ENCODE measurements at regions not wholly inside any gene's neighbourhood (a gene's known extent, or its start where the extent isn't known, plus 50 kb on each side); places are given as distances from the start of the nearest gene placed in this dataset.

GRCh38 chr11:122213171-122213570, 97.2 kb upstream of the BLID start:
- no CpG with 5 or more reads among the region's 12 CpGs for WGBS (ENCODE audit: extremely low coverage, insufficient coverage, low lambda C conversion rate)

GRCh38 chr11:122210367-122210997, 94.5 kb upstream of the BLID start:
- no peak for DNase-seq
- Histone ChIP-seq H4K8ac (ENCODE audit: low read depth, low read length) (no peak overlapping the region), H2BK5ac (ENCODE audit: low read length) (no peak overlapping the region), H2BK120ac (ENCODE audit: low read depth, low read length) (no peak overlapping the region), H3K9ac (ENCODE audit: low read length) (no peak overlapping the region), H3K4me3 (ENCODE audit: low read length) (no peak overlapping the region), H4K5ac (ENCODE audit: low read length) (no peak overlapping the region), H3K79me1 (ENCODE audit: low read length) (no peaks in the 10 kb centered on the region), H3K27ac (ENCODE audit: low read depth, low read length) (no peak overlapping the region), H3K4me2 (ENCODE audit: low read length) (no peak overlapping the region), H3K36me3 (ENCODE audit: control insufficient read depth, insufficient read depth, low read length) (no peaks in the 10 kb centered on the region), H3K79me2 (ENCODE audit: control insufficient read depth, insufficient read depth, low read length) (no peaks in the 10 kb centered on the region), H3K56ac (ENCODE audit: low read length) (no peak overlapping the region), H3K4ac (ENCODE audit: low read depth, low read length) (no peak overlapping the region), H2AK5ac (ENCODE audit: low read length) (no peak overlapping the region), H3K23ac (ENCODE audit: low read length) (no peak overlapping the region), H3K18ac (ENCODE audit: low read length) (no peak overlapping the region), H3K27me3 (ENCODE audit: insufficient read depth, low read length, poor library complexity) (no peaks in the 10 kb centered on the region), H2BK15ac (replicated peaks; ENCODE audit: low read depth) (no peak overlapping the region), H3K4me1 (ENCODE audit: control insufficient read depth, low read depth, low read length) (no peaks in the 10 kb centered on the region)
- WGBS (ENCODE audit: extremely low coverage, insufficient coverage, low lambda C conversion rate): no CpG with 5 or more reads among the region's 2 CpGs

More at GRCh38 chr11:122213171-122213570, 97.2 kb upstream of the BLID start:
- Histone ChIP-seq H3K4me3 (ENCODE audit: low read length) (no peak overlapping the region), H3K79me1 (ENCODE audit: low read length) (no peaks in the 10 kb centered on the region), H3K4me1 (ENCODE audit: control insufficient read depth, low read depth, low read length) (no peaks in the 10 kb centered on the region), H3K18ac (ENCODE audit: low read length) (no peak overlapping the region), H2AK5ac (ENCODE audit: low read length) (no peak overlapping the region), H4K8ac (ENCODE audit: low read depth, low read length) (no peak overlapping the region), H3K56ac (ENCODE audit: low read length) (no peak overlapping the region), H4K5ac (ENCODE audit: low read length) (no peak overlapping the region), H3K79me2 (ENCODE audit: control insufficient read depth, insufficient read depth, low read length) (no peaks in the 10 kb centered on the region), H2BK120ac (ENCODE audit: low read depth, low read length) (no peak overlapping the region), H3K9ac (ENCODE audit: low read length) (no peak overlapping the region), H3K27ac (ENCODE audit: low read depth, low read length) (no peak overlapping the region), H2BK15ac (replicated peaks; ENCODE audit: low read depth) (no peak overlapping the region), H3K4ac (ENCODE audit: low read depth, low read length) (no peak overlapping the region), H3K36me3 (ENCODE audit: control insufficient read depth, insufficient read depth, low read length) (no peaks in the 10 kb centered on the region), H3K27me3 (ENCODE audit: insufficient read depth, low read length, poor library complexity) (no peaks in the 10 kb centered on the region), H2BK5ac (ENCODE audit: low read length) (no peak overlapping the region), H3K23ac (ENCODE audit: low read length) (no peak overlapping the region), H3K4me2 (ENCODE audit: low read length) (no peak overlapping the region)
- DNase-seq: no peak

GRCh38 chr11:122209619-122210366, 93.8 kb upstream of the BLID start:
- no peaks in the 10 kb centered on the region for H3K27me3 ChIP-seq (ENCODE audit: insufficient read depth, low read length, poor library complexity)
- H4K8ac ChIP-seq (ENCODE audit: low read depth, low read length): no peak overlapping the region
- H2BK15ac ChIP-seq (replicated peaks; ENCODE audit: low read depth): no peak overlapping the region
- H3K4me3 ChIP-seq (ENCODE audit: low read length): no peak overlapping the region
- H2AK5ac ChIP-seq (ENCODE audit: low read length): no peak overlapping the region
- H3K27ac ChIP-seq (ENCODE audit: low read depth, low read length): no peak overlapping the region
- no peak overlapping the region for H4K5ac ChIP-seq (ENCODE audit: low read length)
- H3K23ac ChIP-seq (ENCODE audit: low read length): no peak overlapping the region
- no peak overlapping the region for H3K4me2 ChIP-seq (ENCODE audit: low read length)
- no peak overlapping the region for H3K9ac ChIP-seq (ENCODE audit: low read length)
- no peaks in the 10 kb centered on the region for H3K79me2 ChIP-seq (ENCODE audit: control insufficient read depth, insufficient read depth, low read length)
- H3K36me3 ChIP-seq (ENCODE audit: control insufficient read depth, insufficient read depth, low read length): no peaks in the 10 kb centered on the region
- no peak for DNase-seq
- H3K79me1 ChIP-seq (ENCODE audit: low read length): no peaks in the 10 kb centered on the region
- no peaks in the 10 kb centered on the region for H3K4me1 ChIP-seq (ENCODE audit: control insufficient read depth, low read depth, low read length)
- no peak overlapping the region for H3K18ac ChIP-seq (ENCODE audit: low read length)
- no peak overlapping the region for H3K56ac ChIP-seq (ENCODE audit: low read length)
- no peak overlapping the region for H2BK5ac ChIP-seq (ENCODE audit: low read length)
- no CpG with 5 or more reads among the region's 4 CpGs for WGBS (ENCODE audit: extremely low coverage, insufficient coverage, low lambda C conversion rate)
- no peak overlapping the region for H3K4ac ChIP-seq (ENCODE audit: low read depth, low read length)
- no peak overlapping the region for H2BK120ac ChIP-seq (ENCODE audit: low read depth, low read length)

- Histone ChIP-seq H2BK5ac (ENCODE audit: low read length) (no peak overlapping the region), H2BK15ac (replicated peaks; ENCODE audit: low read depth) (no peak overlapping the region), H3K9ac (ENCODE audit: low read length) (no peak overlapping the region), H3K56ac (ENCODE audit: low read length) (no peak overlapping the region), H3K36me3 (ENCODE audit: control insufficient read depth, insufficient read depth, low read length) (no peaks in the 10 kb centered on the region), H3K4ac (ENCODE audit: low read depth, low read length) (no peak overlapping the region), H3K79me1 (ENCODE audit: low read length) (no peaks in the 10 kb centered on the region), H2BK120ac (ENCODE audit: low read depth, low read length) (no peak overlapping the region), H3K27ac (ENCODE audit: low read depth, low read length) (no peak overlapping the region), H3K18ac (ENCODE audit: low read length) (no peak overlapping the region), H4K5ac (ENCODE audit: low read length) (no peak overlapping the region), H2AK5ac (ENCODE audit: low read length) (no peak overlapping the region), H3K27me3 (ENCODE audit: insufficient read depth, low read length, poor library complexity) (no peaks in the 10 kb centered on the region), H3K79me2 (ENCODE audit: control insufficient read depth, insufficient read depth, low read length) (no peaks in the 10 kb centered on the region), H3K4me1 (ENCODE audit: control insufficient read depth, low read depth, low read length) (no peaks in the 10 kb centered on the region), H3K23ac (ENCODE audit: low read length) (no peak overlapping the region), H4K8ac (ENCODE audit: low read depth, low read length) (no peak overlapping the region), H3K4me2 (ENCODE audit: low read length) (no peak overlapping the region), H3K4me3 (ENCODE audit: low read length) (no peak overlapping the region)
- no CpG with 5 or more reads among the region's 8 CpGs for WGBS (ENCODE audit: extremely low coverage, insufficient coverage, low lambda C conversion rate)
- no peak for DNase-seq
Measured at GRCh38 chr11:122207921-122208764, 92.1 kb upstream of the BLID start.

GRCh38 chr11:122207505-122207904, 91.5 kb upstream of the BLID start:
- Histone ChIP-seq H3K27ac (ENCODE audit: low read depth, low read length) (no peak overlapping the region), H3K27me3 (ENCODE audit: insufficient read depth, low read length, poor library complexity) (no peaks in the 10 kb centered on the region), H3K23ac (ENCODE audit: low read length) (no peak overlapping the region), H3K36me3 (ENCODE audit: control insufficient read depth, insufficient read depth, low read length) (no peaks in the 10 kb centered on the region), H2AK5ac (ENCODE audit: low read length) (no peak overlapping the region), H4K5ac (ENCODE audit: low read length) (no peak overlapping the region), H2BK15ac (replicated peaks; ENCODE audit: low read depth) (no peak overlapping the region), H3K9ac (ENCODE audit: low read length) (no peak overlapping the region), H4K8ac (ENCODE audit: low read depth, low read length) (no peak overlapping the region), H3K18ac (ENCODE audit: low read length) (no peak overlapping the region), H2BK120ac (ENCODE audit: low read depth, low read length) (no peak overlapping the region), H3K79me2 (ENCODE audit: control insufficient read depth, insufficient read depth, low read length) (no peaks in the 10 kb centered on the region), H2BK5ac (ENCODE audit: low read length) (no peak overlapping the region), H3K56ac (ENCODE audit: low read length) (no peak overlapping the region), H3K4me3 (ENCODE audit: low read length) (no peak overlapping the region), H3K4ac (ENCODE audit: low read depth, low read length) (no peak overlapping the region), H3K4me2 (ENCODE audit: low read length) (no peak overlapping the region), H3K79me1 (ENCODE audit: low read length) (no peaks in the 10 kb centered on the region), H3K4me1 (ENCODE audit: control insufficient read depth, low read depth, low read length) (no peaks in the 10 kb centered on the region)
- DNase-seq: no peak
- no CpG with 5 or more reads among the region's 8 CpGs for WGBS (ENCODE audit: extremely low coverage, insufficient coverage, low lambda C conversion rate)

Measured in mesendoderm (in vitro differentiated cells).